GM13976 (cell line): ENCODE measurements at regions not wholly inside any gene's neighbourhood (a gene's known extent, or its start where the extent isn't known, plus 50 kb on each side); places are given as distances from the start of the nearest gene placed in this dataset.

ENCODE experiments used
- DNase-seq: peaks from one replicate; pipeline ENCODE4 v3.0.0; 2012; ENCODE audit warnings: low spot score
- in situ Hi-C: fragments of 300-500 bp; cut with MboI; formaldehyde crosslinking; loops from one replicate; pipeline ENCODE4 v1.12.0; 2022; ENCODE audit warnings: low sequenced_read_pairs, mixed read lengths, inconsistent platforms; ENCODE audit not compliant: unreplicated experiment
- TF ChIP-seq, protein P1 (sequence below): IDR thresholded peaks from 2 replicates; pipeline ENCODE4 v1.5.1; 2012; ENCODE audit warnings: borderline replicate concordance, mild to moderate bottlenecking; ENCODE audit not compliant: insufficient read depth; ENCODE audit errors: extremely low read depth, missing control alignments, control extremely low read depth

GRCh38 chr14:54138354-54139038, 181.9 kb upstream of the BMP4 start:
- TF ChIP-seq, protein P1, sequence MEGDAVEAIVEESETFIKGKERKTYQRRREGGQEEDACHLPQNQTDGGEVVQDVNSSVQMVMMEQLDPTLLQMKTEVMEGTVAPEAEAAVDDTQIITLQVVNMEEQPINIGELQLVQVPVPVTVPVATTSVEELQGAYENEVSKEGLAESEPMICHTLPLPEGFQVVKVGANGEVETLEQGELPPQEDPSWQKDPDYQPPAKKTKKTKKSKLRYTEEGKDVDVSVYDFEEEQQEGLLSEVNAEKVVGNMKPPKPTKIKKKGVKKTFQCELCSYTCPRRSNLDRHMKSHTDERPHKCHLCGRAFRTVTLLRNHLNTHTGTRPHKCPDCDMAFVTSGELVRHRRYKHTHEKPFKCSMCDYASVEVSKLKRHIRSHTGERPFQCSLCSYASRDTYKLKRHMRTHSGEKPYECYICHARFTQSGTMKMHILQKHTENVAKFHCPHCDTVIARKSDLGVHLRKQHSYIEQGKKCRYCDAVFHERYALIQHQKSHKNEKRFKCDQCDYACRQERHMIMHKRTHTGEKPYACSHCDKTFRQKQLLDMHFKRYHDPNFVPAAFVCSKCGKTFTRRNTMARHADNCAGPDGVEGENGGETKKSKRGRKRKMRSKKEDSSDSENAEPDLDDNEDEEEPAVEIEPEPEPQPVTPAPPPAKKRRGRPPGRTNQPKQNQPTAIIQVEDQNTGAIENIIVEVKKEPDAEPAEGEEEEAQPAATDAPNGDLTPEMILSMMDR: no peak
- DNase-seq: no peak
- in situ Hi-C loops: no loop called here

DNA sequence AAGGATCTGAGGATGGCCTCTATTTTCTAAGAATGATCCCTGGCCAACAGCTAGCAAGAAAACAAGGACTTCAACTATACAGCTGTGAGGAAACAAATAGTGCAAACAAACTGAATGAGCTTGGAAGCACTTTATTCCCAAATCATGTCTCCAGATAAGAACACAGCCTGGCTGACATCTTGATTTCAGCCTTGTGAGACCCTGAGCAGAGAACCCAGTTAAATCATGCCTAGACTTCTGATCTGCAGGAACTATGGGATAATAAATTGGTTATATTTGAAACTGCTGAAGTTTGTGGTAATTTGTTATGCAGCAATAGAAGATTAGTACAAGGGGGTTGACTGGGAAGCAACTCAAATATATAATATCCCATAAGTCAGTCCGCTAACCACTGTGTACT, 183.9 kb upstream of the BMP4 start:
- DNase-seq: no peak
- TF ChIP-seq, protein P1: no peak
- in situ Hi-C loops: no loop called here

GRCh38 chr14:54146601-54147000, 190.0 kb upstream of the BMP4 start:
- TF ChIP-seq, protein P1: no peak
- DNase-seq: no peak
- in situ Hi-C loops: no loop called here

DNA sequence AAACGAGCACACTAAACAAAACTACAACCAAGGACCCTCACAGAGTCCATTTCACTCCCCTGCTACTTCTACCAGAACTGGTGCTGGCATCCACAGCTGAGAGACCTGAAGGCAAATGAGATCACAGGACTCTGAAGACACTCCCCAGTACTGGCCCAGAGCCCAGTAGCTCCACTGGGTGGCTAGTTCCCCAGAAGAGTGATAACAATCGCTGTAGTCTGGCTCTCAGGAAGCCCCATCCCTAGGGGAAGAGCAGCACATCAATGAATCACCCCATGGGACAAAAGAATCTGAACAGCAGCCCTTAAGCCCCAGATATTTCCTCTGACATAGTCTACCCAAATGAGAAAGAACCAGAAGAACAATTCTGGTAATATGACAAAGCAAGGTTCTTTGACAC, 190.7 kb upstream of the BMP4 start:
- no peak for DNase-seq
- in situ Hi-C loops: no loop called here
- TF ChIP-seq, protein P1: no peak

- DNase-seq: no peak
- in situ Hi-C loops: no loop called here
- TF ChIP-seq, protein P1: no peak
Measured at GRCh38 chr14:54147758-54148157, 191.1 kb upstream of the BMP4 start.

GRCh38 chr14:54148251-54148650, 191.6 kb upstream of the BMP4 start:
- in situ Hi-C loops: no loop called here
- no peak for DNase-seq
- TF ChIP-seq, protein P1: no peak
